Subcutaneous abdominal adipose tissue (tissue), 5 donors: ENCODE measurements at regions not wholly inside any gene's neighbourhood (a gene's known extent, or its start where the extent isn't known, plus 50 kb on each side); places are given as distances from the start of the nearest gene placed in this dataset.
"Not testable (repeated sequence)": the region's sequence is repeated elsewhere in the genome, so short reads cannot be mapped to it uniquely, and the experiment has no call there.

Experiments used
- H3K27ac ChIP-seq: one replicate; pipeline ENCODE4 v1.7.0; 2013; ENCODE audit warnings: low read depth, mild to moderate bottlenecking, inconsistent platforms, low read length, moderate library complexity
- H3K27me3 ChIP-seq, 5 donors: one replicate each; pipeline ENCODE4 v1.7.0; 2013; ENCODE audit warnings: low read length in 5 of 5, inconsistent platforms in 1 of 5; ENCODE audit not compliant: control insufficient read depth in 5 of 5, insufficient read depth in 4 of 5
- H3K36me3 ChIP-seq, 5 donors: one replicate each; pipeline ENCODE4 v1.7.0; 2013; ENCODE audit warnings: low read length in 5 of 5; ENCODE audit not compliant: control insufficient read depth in 5 of 5, insufficient read depth in 5 of 5
- H3K4me1 ChIP-seq, 5 donors: one replicate each; pipeline ENCODE4 v1.7.0; 2013; ENCODE audit warnings: low read length in 5 of 5, mild to moderate bottlenecking in 3 of 5, moderate library complexity in 1 of 5; ENCODE audit not compliant: control insufficient read depth in 5 of 5, insufficient read depth in 5 of 5
- H3K4me3 ChIP-seq, 5 donors: one replicate each; pipeline ENCODE4 v1.7.0; 2013; ENCODE audit warnings: low read length in 5 of 5, low read depth in 1 of 5
- H3K9ac ChIP-seq, 5 donors: one replicate each; pipeline ENCODE4 v1.7.0; 2013; ENCODE audit warnings: low read length in 5 of 5, mild to moderate bottlenecking in 4 of 5, moderate library complexity in 3 of 5
- H3K9me3 ChIP-seq, 5 donors: one replicate each; pipeline ENCODE4 v1.7.0; 2013; ENCODE audit warnings: low read length in 5 of 5; ENCODE audit not compliant: control insufficient read depth in 5 of 5
- donor health status: healthy.
- donor health status: healthy.
- donor health status: healthy.
- donor health status: healthy.
- donor health status: healthy.

DNA sequence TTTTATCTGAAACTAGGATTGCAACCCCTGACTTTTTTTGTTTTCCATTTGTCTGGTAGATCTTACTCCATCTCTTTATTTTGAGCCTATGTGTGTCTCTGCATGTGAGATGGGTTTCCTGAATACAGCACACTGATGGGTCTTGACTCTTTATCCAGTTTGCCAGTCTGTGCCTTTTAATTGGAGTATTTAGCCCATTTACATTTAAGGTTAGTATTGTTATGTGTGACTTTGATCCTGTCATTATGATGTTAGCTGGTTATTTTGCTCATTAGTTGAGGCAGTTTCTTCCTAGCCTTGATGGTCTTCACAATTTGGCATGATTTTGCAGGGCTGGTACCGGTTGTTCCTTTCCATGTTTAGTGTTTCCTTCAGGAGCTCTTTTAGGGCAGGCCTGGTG, 148.1 kb upstream of the MAST4 start:
- not testable (repeated sequence) for H3K4me3 ChIP-seq, H3K9me3 ChIP-seq, H3K36me3 ChIP-seq, H3K4me1 ChIP-seq, H3K27me3 ChIP-seq, H3K9ac ChIP-seq, H3K27ac ChIP-seq

DNA sequence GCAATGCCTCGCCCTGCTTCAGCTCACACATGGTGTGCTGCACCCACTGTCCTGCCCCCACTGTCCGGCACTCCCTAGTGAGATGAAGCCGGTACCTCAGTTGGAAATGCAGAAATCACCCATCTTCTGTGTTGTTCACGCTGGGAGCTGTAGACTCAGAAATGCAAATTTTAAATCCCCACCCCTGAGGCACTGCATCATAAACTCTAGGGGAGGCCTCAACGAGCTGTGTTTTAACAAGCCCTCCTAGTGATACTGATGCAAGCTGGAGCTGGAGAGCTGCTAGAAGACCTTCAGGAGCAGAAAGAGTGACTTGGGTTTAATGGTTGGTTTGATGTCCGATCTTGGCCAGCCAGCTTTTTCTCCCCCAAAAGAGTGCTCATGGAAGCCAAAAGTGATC, 146.0 kb upstream of the MAST4 start:
- peaks cover 0 to 10% (median 4%) of the 10 kb centered on the region in 5 donors for H3K4me1 ChIP-seq
- H3K27me3 ChIP-seq, result no peaks in the 10 kb centered on the region
- no peak overlapping the region for H3K9ac ChIP-seq
- H3K27ac ChIP-seq, result no peak overlapping the region
- peaks cover 0 to 2% (median 0%) of the 10 kb centered on the region in 5 donors for H3K9me3 ChIP-seq
- no peak overlapping the region for H3K4me3 ChIP-seq
- H3K36me3 ChIP-seq, result no peaks in the 10 kb centered on the region

DNA sequence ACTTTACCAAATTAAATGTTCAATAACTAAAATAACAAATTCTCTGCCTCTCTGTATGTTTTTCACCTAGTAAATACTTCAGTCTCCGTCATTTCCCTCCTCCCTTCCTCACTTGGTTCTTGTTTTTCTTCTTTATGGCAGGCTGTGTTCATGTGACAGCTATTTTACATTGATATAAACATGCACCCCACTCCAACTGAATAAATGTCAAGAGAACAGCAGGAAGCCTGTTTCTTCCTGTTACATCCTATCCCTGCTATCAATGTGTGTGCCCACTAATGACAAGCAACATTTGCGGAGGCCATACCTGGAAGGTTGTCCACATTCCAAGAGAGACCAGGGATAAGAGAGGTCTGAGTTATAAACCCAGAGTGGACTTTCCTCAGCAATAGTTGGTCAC, 145.2 kb upstream of the MAST4 start:
- H3K4me3 ChIP-seq, result no peak overlapping the region

DNA sequence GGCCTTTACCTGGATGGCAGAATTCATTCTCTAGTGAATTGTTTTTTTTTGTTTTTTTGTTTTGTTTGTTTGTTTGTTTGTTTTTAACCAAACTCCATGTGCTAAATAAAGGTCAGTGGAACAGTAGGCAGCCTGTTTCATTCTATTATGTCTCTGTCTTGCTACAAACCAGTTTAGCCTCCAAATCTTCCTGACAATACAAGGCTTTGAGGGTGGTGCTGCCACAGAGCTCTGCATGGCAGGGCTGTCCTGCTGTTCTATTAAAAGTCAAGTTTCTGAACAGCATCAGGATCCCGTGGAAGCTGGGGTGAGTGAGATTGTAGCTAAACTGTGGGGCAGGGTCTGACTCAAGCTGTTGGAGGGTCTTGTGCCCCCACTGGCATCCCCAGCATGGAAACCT, 144.1 kb upstream of the MAST4 start:
- Histone ChIP-seq H3K27ac (no peak overlapping the region), H3K4me3 (no peak overlapping the region), H3K27me3 (no peaks in the 10 kb centered on the region), H3K36me3 (no peaks in the 10 kb centered on the region), H3K4me1 (peaks cover 0 to 10% (median 4%) of the 10 kb centered on the region in 5 donors), H3K9me3 (peaks cover 0 to 2% (median 0%) of the 10 kb centered on the region in 5 donors), H3K9ac (no peak overlapping the region)

More for the DNA sequence above, 145.2 kb upstream of the MAST4 start:
- no peak overlapping the region for H3K9ac ChIP-seq
- peaks cover 0 to 10% (median 4%) of the 10 kb centered on the region in 5 donors for H3K4me1 ChIP-seq
- no peak overlapping the region for H3K27ac ChIP-seq
- peaks cover 0 to 2% (median 0%) of the 10 kb centered on the region in 5 donors for H3K9me3 ChIP-seq
- H3K27me3 ChIP-seq, result no peaks in the 10 kb centered on the region
- H3K36me3 ChIP-seq, result no peaks in the 10 kb centered on the region

DNA sequence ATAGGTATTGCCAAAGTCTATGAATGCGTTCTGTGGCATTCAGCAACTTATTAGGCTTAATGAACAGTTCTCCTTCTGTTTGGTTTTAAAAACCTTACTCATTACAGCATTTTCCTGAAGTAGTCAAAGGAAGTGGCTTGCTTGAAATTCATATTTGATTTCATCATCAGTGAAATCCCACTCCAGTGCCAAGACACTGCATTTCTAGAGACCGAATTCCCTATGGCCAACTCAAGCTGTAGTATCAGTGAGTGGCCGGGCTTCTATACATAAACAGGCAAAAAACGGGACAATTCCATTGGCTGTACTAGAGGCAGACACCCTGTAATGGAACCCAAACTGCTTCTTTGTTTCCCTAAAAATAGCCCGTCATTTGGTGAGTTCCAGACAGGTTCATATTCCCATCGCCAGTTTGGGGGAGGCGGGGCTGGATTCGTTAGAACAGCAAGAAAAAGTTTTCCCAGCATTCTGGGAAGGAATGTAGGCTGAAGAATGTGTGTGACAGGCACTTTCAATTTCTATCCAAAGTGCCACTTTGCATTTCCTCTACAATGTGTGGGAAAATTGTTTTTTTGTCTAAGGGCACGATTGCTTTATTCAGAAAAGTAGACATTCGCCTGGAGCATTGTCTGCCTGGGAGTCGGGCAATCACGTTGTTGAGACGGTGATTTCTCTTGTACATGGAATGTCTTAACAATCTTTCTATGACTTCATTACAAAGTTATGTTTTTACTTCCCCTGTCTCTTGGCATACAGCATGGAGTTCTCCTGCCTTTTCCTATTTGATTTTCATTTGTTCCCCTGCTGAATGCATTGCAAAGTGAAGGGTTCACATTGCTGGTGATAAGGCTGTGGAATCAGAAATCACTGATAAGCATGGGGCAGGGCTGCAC, 141.8 kb upstream of the MAST4 start:
- Histone ChIP-seq H3K36me3 (no peaks in the 10 kb centered on the region), H3K27ac (no peak overlapping the region), H3K4me1 (peaks cover 0 to 10% (median 4%) of the 10 kb centered on the region in 5 donors), H3K4me3 (peak overlapping the region in 3 of 5 donors; percentile 28 to 59 (median 31)), H3K27me3 (no peaks in the 10 kb centered on the region), H3K9me3 (no peaks in the 10 kb centered on the region), H3K9ac (no peak overlapping the region)

DNA sequence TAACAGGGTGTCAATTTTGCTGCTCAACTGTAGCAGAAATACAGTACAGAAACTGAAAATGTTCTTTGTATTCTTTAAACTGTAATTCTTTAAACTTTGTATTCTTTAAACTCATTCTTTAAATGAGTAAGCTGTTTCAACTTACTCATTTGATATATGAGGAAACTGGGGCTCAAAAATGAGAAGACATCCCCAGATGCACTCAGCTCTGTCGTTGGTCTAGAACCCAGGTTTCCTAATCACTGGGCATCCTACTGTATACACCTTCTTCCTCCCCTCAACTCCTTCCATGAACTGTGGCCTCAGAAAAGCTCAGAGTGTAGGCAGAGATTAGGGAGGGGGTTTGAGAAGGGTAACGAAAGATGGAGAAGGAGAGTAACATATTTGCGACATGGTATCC, 136.5 kb upstream of the MAST4 start:
- H3K9me3 ChIP-seq, result no peaks in the 10 kb centered on the region
- H3K27ac ChIP-seq, result no peak overlapping the region
- H3K36me3 ChIP-seq, result no peaks in the 10 kb centered on the region
- H3K4me1 ChIP-seq, result peaks cover 0 to 3% (median 0%) of the 10 kb centered on the region in 5 donors
- H3K27me3 ChIP-seq, result no peaks in the 10 kb centered on the region
- no peak overlapping the region for H3K9ac ChIP-seq
- H3K4me3 ChIP-seq, result no peak overlapping the region

DNA sequence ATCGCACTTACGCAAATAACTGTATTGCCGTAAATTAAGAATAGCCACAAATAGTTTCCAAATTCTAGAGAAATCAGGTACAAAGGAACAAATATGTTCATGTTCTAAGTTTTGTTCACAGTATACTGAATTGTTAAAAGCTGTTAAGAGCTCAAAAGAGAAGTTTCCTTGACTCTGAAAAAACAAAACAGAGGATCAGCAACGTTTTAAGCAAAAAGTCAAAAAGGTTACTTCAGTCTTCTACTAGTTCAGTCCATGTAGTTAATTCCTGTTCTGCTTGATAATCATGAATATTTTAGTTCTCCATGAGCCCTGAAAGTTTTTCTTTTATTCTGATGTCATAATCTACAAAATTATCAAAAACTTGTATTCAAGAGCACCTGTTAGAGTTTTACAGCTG, 128.6 kb upstream of the MAST4 start:
- H3K27me3 ChIP-seq, result no peaks in the 10 kb centered on the region
- H3K27ac ChIP-seq, result no peak overlapping the region
- no peaks in the 10 kb centered on the region for H3K4me1 ChIP-seq
- peaks cover 0 to 6% (median 5%) of the 10 kb centered on the region in 5 donors for H3K9me3 ChIP-seq
- H3K9ac ChIP-seq, result no peak overlapping the region
- no peak overlapping the region for H3K4me3 ChIP-seq
- no peaks in the 10 kb centered on the region for H3K36me3 ChIP-seq

DNA sequence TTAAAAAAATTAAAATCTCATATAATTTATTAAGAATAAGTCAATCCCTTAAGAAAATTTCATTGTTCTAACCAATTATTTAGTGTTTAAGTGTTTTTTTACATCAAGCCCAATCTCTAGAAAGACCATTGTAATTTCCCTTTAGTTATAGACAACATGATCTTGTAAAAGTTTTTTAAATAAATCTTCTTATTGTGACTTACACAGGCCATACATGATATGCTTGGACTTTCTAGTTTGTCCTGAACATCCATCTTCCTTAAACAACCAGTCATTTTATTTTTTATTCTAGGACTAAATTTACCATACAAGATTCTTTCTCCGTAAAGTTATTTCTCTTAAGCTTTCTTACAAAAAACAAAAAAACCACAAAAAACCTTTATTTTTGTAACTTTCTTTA, 126.5 kb upstream of the MAST4 start:
- H3K9ac ChIP-seq, result no peak overlapping the region
- no peaks in the 10 kb centered on the region for H3K27me3 ChIP-seq
- no peaks in the 10 kb centered on the region for H3K4me1 ChIP-seq
- H3K4me3 ChIP-seq, result no peak overlapping the region
- H3K27ac ChIP-seq, result no peak overlapping the region
- no peaks in the 10 kb centered on the region for H3K36me3 ChIP-seq
- H3K9me3 ChIP-seq, result peaks cover 0 to 6% (median 5%) of the 10 kb centered on the region in 5 donors

DNA sequence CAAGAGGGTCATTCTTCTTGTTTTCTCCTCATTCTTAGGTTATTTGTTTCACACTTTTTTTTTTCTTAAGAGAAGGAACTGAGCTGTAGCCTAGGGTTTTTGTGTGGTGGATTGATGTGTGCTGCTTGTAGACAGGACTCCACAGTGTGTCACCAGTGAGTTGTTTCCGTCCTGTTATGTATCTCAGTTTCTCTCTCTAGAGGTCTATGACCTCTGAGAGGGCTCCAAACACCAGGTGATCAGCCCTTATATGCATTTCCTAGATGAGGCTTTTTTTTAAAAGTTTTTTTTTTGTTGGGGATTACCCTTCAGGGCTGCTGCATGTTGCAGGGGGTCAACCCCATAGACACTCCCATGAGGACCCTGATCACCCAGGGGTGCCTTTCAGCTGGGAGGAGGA, 124.2 kb upstream of the MAST4 start:
- H3K27me3 ChIP-seq, result no peaks in the 10 kb centered on the region
- peaks cover 0 to 5% (median 3%) of the 10 kb centered on the region in 5 donors for H3K9me3 ChIP-seq
- H3K4me3 ChIP-seq, result no peak overlapping the region
- H3K36me3 ChIP-seq, result no peaks in the 10 kb centered on the region
- H3K9ac ChIP-seq, result no peak overlapping the region
- no peaks in the 10 kb centered on the region for H3K4me1 ChIP-seq
- H3K27ac ChIP-seq, result no peak overlapping the region

DNA sequence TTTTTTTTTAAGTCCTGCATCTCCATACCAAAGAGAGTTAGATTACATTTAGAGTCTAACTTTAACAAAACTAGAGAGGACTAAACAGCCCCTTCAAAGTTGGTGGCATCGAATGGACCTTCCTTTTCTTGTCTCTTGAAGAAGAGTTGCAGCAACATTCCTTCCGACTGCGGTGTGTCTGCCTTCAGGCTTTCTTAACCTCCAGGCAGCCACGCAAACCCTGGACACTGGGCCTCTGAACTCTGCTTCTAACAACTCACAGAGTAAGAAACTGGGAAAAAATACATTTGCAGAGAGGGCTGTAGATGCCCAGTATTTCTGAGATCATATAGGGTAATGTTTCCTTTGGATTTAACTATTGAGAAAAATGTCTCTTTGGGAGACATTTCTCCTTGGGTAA, 120.5 kb upstream of the MAST4 start:
- no peaks in the 10 kb centered on the region for H3K4me1 ChIP-seq
- H3K36me3 ChIP-seq, result no peaks in the 10 kb centered on the region
- no peak overlapping the region for H3K4me3 ChIP-seq
- H3K9ac ChIP-seq, result no peak overlapping the region
- H3K27ac ChIP-seq, result no peak overlapping the region
- no peaks in the 10 kb centered on the region for H3K9me3 ChIP-seq
- H3K27me3 ChIP-seq, result no peaks in the 10 kb centered on the region
